ENCODE measurements at regions not wholly inside any gene's neighbourhood (a gene's known extent, or its start where the extent isn't known, plus 50 kb on each side); places are given as distances from the start of the nearest gene placed in this dataset.

DNA sequence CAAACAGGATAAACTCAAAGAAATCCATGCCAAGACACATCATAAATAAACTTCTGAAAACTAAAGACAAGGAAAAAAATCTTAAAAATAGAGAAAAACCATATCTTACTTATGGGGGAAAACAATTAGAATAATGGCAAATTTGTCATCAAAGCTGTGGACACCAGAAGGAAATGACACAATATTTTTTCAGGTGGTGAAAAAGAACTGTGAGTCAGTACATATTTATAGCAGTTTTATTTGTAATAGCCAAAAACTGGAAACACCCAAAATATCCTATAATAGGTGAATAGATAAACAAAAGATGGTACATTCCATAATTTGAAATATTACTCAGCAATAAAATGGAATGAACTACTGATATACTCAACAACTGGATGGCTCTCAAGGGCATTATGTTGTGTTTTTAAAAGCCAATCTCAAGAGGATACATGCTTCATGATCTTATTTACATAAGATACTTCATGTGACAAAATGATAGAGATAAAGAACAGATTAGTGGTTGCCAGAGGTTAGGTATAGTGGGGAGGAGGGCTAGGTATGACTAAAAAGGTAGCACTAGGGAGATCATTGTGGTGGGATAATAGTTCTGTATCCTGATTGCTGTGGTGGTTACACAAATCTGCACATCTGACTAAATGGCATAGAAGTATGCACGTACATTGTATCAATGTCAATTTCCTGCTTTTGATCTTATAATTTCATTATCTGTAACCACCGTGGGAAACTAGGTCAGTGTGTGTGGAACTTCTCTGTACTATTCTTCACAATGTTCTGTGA, 191.9 kb downstream of the PPP1R2C start:
- no peak for TF ChIP-seq POLR2A (IDR thresholded peaks at IDR 0.05)
- no peak for TF ChIP-seq EP300 (IDR thresholded peaks at IDR 0.05)
- TF ChIP-seq, protein P1, sequence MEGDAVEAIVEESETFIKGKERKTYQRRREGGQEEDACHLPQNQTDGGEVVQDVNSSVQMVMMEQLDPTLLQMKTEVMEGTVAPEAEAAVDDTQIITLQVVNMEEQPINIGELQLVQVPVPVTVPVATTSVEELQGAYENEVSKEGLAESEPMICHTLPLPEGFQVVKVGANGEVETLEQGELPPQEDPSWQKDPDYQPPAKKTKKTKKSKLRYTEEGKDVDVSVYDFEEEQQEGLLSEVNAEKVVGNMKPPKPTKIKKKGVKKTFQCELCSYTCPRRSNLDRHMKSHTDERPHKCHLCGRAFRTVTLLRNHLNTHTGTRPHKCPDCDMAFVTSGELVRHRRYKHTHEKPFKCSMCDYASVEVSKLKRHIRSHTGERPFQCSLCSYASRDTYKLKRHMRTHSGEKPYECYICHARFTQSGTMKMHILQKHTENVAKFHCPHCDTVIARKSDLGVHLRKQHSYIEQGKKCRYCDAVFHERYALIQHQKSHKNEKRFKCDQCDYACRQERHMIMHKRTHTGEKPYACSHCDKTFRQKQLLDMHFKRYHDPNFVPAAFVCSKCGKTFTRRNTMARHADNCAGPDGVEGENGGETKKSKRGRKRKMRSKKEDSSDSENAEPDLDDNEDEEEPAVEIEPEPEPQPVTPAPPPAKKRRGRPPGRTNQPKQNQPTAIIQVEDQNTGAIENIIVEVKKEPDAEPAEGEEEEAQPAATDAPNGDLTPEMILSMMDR (IDR thresholded peaks at IDR 0.05): no peak
- H3K27me3 ChIP-seq: no peaks in the 10 kb centered on the region
- no peak overlapping the region for H3K4me3 ChIP-seq
- intact Hi-C loops (cut with DNase I): no loop called here
- H3K27ac ChIP-seq: no peak overlapping the region
- no peaks in the 10 kb centered on the region for H3K4me1 ChIP-seq (ENCODE audit: insufficient read depth)
- DNase-seq: no peak
- H3K9me3 ChIP-seq: no peaks in the 10 kb centered on the region
- no peaks in the 10 kb centered on the region for H3K36me3 ChIP-seq
- 56 to 70% (median 56%) methylated on average over 2 of the region's 2 CpGs for WGBS, 3 donors

DNA sequence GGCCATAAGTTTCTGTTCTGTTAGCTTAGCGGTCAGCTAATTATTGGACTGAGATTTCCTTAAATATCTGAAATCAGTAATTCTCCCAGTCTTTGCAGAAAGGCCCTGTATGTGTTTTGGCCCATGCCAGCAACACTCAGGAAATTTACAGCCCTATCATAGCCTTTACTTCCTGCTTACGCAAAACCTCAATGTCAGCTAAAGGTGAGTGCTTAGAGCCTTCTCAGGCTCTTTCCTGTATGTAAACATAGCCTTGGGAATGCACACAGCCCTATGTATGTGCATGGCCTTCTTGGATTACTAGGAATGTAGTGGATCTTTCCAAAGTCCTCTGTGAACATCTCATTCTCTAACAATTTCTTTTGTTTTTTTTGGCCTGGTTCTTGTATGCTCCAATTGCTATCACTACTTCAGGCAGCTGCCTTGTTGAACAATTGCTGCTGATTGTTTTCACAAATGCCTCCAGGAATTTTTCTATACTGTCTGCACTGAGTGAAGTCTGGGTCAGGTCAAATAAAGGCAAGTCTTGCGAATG, 200.0 kb downstream of the PPP1R2C start:
- Histone ChIP-seq H3K9me3 (no peaks in the 10 kb centered on the region), H3K27ac (no peak overlapping the region), H3K4me3 (no peak overlapping the region), H3K27me3 (no peaks in the 10 kb centered on the region), H3K4me1 (ENCODE audit: insufficient read depth) (no peaks in the 10 kb centered on the region), H3K36me3 (no peaks in the 10 kb centered on the region)
- DNase-seq: no peak
- intact Hi-C loops (cut with DNase I): no loop called here
- 47 to 65% (median 48%) methylated on average over 3 of the region's 3 CpGs for WGBS, 3 donors
- no peak for TF ChIP-seq EP300 (IDR thresholded peaks at IDR 0.05)
- no peak for TF ChIP-seq POLR2A (IDR thresholded peaks at IDR 0.05)
- TF ChIP-seq, protein P1 (IDR thresholded peaks at IDR 0.05): no peak

DNA sequence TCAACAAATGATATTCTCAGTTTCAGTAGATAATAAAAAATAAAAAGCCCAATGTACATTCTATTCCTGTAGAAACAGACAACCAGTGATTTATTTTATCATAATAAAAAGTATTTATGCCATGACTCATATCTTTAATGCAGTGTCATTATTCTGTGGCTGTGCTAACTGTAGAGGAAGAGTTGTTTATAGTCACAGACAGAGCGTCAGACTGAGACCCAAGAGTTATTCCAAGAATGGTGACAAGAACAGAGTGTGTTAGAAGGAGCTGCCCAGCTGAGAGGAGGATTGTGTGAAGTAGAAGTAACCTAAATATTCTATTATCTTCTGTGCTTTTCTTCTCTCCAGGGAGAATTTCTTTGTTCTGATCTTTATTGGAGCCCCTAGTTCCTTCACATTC, 210.7 kb downstream of the PPP1R2C start:
- TF ChIP-seq POLR2A (IDR thresholded peaks at IDR 0.05) (no peak), EP300 (IDR thresholded peaks at IDR 0.05) (no peak)
- TF ChIP-seq, protein P1 (IDR thresholded peaks at IDR 0.05): no peak
- no peak for DNase-seq
- Histone ChIP-seq H3K27me3 (no peaks in the 10 kb centered on the region), H3K36me3 (no peaks in the 10 kb centered on the region), H3K27ac (no peak overlapping the region), H3K9me3 (no peaks in the 10 kb centered on the region), H3K4me1 (ENCODE audit: insufficient read depth) (no peaks in the 10 kb centered on the region), H3K4me3 (no peak overlapping the region)
- intact Hi-C loops (cut with DNase I): no loop called here
- WGBS, 3 donors: 23 to 34% (median 23%) methylated on average over 1 of the region's 1 CpG

DNA sequence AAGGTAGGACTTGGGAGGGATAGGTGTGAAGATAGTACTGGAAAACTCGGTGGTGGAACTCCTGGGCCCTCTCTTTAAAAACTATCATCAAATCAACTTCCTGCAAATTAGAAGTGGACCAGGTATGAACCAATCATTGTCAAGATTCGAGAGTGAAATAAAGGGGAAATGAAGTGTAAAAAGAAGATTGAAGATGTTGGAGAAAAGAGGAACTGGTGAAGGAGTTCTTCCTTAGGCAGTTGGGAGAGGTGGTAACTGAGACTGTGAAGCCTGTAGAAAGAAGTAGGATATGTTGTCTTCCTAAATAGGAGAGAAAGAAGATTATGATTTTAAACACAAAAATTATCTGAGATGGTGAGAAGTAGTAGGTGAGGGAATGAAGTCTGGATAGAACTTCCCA, 212.2 kb downstream of the PPP1R2C start:
- DNase-seq: no peak
- TF ChIP-seq POLR2A (IDR thresholded peaks at IDR 0.05) (no peak), EP300 (IDR thresholded peaks at IDR 0.05) (no peak)
- TF ChIP-seq, protein P1 (IDR thresholded peaks at IDR 0.05): no peak
- no peaks in the 10 kb centered on the region for H3K9me3 ChIP-seq
- H3K4me3 ChIP-seq: no peak overlapping the region
- no peaks in the 10 kb centered on the region for H3K36me3 ChIP-seq
- no peaks in the 10 kb centered on the region for H3K27me3 ChIP-seq
- no peaks in the 10 kb centered on the region for H3K4me1 ChIP-seq (ENCODE audit: insufficient read depth)
- WGBS, 3 donors: 54 to 70% (median 57%) methylated on average over 2 of the region's 2 CpGs
- no peak overlapping the region for H3K27ac ChIP-seq
- intact Hi-C loops (cut with DNase I): no loop called here
